Fibroblast of pulmonary artery (primary cell): ENCODE measurements at regions not wholly inside any gene's neighbourhood (a gene's known extent, or its start where the extent isn't known, plus 50 kb on each side); places are given as distances from the start of the nearest gene placed in this dataset.

ENCODE experiments used
- DNase-seq: peaks from one replicate; pipeline ENCODE4 v3.0.0-alpha.2; 2010; ENCODE audit warnings: low read depth
- H3K4me3 ChIP-seq: replicated peaks from 2 replicates; pipeline ENCODE4 v1.5.1; 2011; ENCODE audit warnings: low read depth, mild to moderate bottlenecking, control low read depth, low read length, moderate library complexity
- TF ChIP-seq, protein P1 (sequence below): IDR thresholded peaks from 2 replicates; pipeline ENCODE4 v1.5.1; 2011; ENCODE audit warnings: mild to moderate bottlenecking, control low read depth, low read length, inconsistent platforms; ENCODE audit errors: missing control alignments

GRCh38 chr2:150698016-150698661 is 210.7 kb upstream of the RND3 start:
- peak; percentile 68 for DNase-seq
- H3K4me3 ChIP-seq = no peak overlapping the region
- TF ChIP-seq, protein P1, sequence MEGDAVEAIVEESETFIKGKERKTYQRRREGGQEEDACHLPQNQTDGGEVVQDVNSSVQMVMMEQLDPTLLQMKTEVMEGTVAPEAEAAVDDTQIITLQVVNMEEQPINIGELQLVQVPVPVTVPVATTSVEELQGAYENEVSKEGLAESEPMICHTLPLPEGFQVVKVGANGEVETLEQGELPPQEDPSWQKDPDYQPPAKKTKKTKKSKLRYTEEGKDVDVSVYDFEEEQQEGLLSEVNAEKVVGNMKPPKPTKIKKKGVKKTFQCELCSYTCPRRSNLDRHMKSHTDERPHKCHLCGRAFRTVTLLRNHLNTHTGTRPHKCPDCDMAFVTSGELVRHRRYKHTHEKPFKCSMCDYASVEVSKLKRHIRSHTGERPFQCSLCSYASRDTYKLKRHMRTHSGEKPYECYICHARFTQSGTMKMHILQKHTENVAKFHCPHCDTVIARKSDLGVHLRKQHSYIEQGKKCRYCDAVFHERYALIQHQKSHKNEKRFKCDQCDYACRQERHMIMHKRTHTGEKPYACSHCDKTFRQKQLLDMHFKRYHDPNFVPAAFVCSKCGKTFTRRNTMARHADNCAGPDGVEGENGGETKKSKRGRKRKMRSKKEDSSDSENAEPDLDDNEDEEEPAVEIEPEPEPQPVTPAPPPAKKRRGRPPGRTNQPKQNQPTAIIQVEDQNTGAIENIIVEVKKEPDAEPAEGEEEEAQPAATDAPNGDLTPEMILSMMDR = no peak

DNA sequence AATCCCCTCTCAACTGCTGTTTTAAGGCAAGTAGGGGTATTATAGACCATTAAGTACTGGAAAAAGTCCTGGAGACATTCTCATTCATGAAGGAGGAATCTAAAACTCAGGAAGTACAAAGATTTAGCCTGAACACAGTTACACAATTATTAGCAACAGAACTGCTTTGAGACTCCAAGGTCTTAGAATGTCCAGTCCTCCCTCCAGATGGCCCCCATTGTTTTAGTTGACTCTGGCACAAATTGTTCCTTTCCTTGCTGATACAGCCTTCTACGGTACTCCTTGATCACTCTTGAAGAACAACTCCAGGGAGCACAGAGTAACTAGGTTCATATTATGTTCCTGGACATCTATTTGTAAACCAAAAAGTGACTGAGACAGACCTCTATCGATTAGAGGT is 210.1 kb upstream of the RND3 start:
- H3K4me3 ChIP-seq = no peak overlapping the region
- TF ChIP-seq, protein P1 = no peak
- peak; percentile 83 for DNase-seq

- TF ChIP-seq, protein P1 = no peak
- no peak overlapping the region for H3K4me3 ChIP-seq
- DNase-seq = no peak
These were observed 208.1 kb upstream of the RND3 start for GRCh38 chr2:150695451-150696135.

DNA sequence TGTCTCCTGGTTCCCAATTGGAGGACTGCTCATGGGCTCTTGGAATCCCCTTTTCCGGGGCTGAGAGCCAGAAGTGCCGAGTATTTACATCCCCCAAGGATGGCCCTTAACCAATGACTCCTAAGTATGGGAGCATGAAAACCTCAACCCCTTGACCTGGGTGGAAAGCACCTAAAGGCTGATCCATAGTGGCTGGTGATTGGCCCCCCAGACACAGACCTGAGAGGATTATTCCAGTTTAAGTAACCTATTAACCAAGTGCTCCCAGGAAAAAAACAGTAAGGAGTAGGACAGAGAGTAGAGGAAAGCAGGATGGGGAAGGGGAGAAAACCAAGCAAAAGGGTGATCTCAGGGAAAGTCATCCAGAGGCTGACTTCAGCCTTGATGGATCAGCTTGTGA is 206.1 kb upstream of the RND3 start:
- TF ChIP-seq, protein P1 = no peak
- DNase-seq = no peak
- no peak overlapping the region for H3K4me3 ChIP-seq

DNA sequence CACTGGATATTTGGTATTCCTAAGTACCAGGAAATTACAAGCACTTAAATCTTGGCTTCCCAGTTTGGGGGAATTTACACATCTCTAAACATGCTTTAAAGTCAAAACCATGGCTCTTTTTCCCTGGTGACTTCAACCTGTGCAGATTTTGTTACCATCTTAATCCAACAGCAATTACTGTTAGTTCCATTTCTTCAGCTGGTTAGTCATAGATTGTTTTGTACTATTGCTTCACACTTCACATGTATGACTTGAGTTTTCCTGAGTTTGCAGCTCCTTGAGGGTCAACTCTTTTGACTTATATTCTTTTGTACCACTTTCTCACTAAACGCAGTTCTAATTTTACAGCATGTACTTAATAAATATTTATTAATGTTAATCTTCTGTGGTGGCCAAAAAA is 203.4 kb upstream of the RND3 start:
- H3K4me3 ChIP-seq = no peak overlapping the region
- peak; percentile 69 for DNase-seq
- TF ChIP-seq, protein P1 = no peak

DNA sequence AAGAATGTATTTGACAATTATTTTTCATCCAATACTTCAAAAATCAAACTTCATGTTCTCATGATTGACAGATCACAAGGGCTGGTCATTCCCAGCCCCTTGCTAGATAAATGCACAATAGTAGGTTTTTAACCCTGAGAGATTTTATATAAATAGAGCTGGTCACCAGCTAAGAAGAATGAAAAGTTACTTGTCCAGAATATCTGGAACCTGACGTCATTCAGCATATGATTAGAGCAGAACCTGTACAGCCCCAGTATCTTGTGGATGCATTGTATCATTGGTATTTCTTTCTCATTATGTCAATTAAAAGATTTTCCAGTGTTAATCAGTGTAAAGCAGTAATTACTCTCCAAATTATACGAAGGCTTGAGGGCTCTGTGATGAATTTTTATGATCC is 202.8 kb upstream of the RND3 start:
- TF ChIP-seq, protein P1 = no peak
- DNase-seq = no peak
- no peak overlapping the region for H3K4me3 ChIP-seq

- TF ChIP-seq, protein P1 = no peak
- no peak overlapping the region for H3K4me3 ChIP-seq
- DNase-seq = peak; percentile 76
These were observed 202.1 kb upstream of the RND3 start for GRCh38 chr2:150689590-150689989.
